ENCODE measurements at regions not wholly inside any gene's neighbourhood (a gene's known extent, or its start where the extent isn't known, plus 50 kb on each side); places are given as distances from the start of the nearest gene placed in this dataset.

GRCh38 chr20:39581034-39581433 is 618.9 kb downstream of the DHX35 start:
- no peak overlapping the region for H3K4me2 ChIP-seq
- no peaks in the 10 kb centered on the region for H3K27me3 ChIP-seq
- no peaks in the 10 kb centered on the region for H3K9me3 ChIP-seq (ENCODE audit: low read depth)
- H2AFZ ChIP-seq = no peak overlapping the region
- H3K4me1 ChIP-seq (ENCODE audit: insufficient read depth) = no peaks in the 10 kb centered on the region
- no peak for TF ChIP-seq CTCF (IDR thresholded peaks at IDR 0.05; ENCODE audit: poor library complexity)
- TF ChIP-seq EZH2 (IDR thresholded peaks at IDR 0.05; ENCODE audit: borderline replicate concordance) = no peak
- TF ChIP-seq EZH2phosphoT487 (IDR thresholded peaks at IDR 0.05; ENCODE audit: low read depth, severe bottlenecking, unreplicated experiment) = no peak
- H3K27ac ChIP-seq = no peak overlapping the region
- no peak for DNase-seq (ENCODE audit: low spot score)
- H4K20me1 ChIP-seq (ENCODE audit: insufficient read depth, poor library complexity, severe bottlenecking) = no peaks in the 10 kb centered on the region
- H3K4me3 ChIP-seq = no peak overlapping the region
- H3K79me2 ChIP-seq = no peaks in the 10 kb centered on the region
- no peaks in the 10 kb centered on the region for H3K36me3 ChIP-seq (replicated peaks; ENCODE audit: insufficient read depth, low read depth)
- WGBS (ENCODE audit: low lambda C conversion rate, missing lambda C conversion rate) = 77% methylated on average over 1 of the region's 1 CpG
- H3K9me2 ChIP-seq (replicated peaks; ENCODE audit: insufficient read depth) = no peaks in the 10 kb centered on the region

- 89% methylated on average over 5 of the region's 5 CpGs for whole genome bisulfite sequencing (ENCODE audit: low lambda C conversion rate, missing lambda C conversion rate)
- Histone ChIP-seq H3K4me3 (no peak overlapping the region), H3K9me2 (replicated peaks; ENCODE audit: insufficient read depth) (no peaks in the 10 kb centered on the region), H3K27ac (no peak overlapping the region), H3K36me3 (replicated peaks; ENCODE audit: insufficient read depth, low read depth) (no peaks in the 10 kb centered on the region), H3K4me2 (no peak overlapping the region), H3K9me3 (ENCODE audit: low read depth) (no peaks in the 10 kb centered on the region), H3K27me3 (no peaks in the 10 kb centered on the region), H3K79me2 (no peaks in the 10 kb centered on the region), H4K20me1 (ENCODE audit: insufficient read depth, poor library complexity, severe bottlenecking) (no peaks in the 10 kb centered on the region), H3K4me1 (ENCODE audit: insufficient read depth) (no peaks in the 10 kb centered on the region), H2AFZ (no peak overlapping the region)
- no peak for TF ChIP-seq CTCF (IDR thresholded peaks at IDR 0.05; ENCODE audit: poor library complexity)
- no peak for TF ChIP-seq EZH2phosphoT487 (IDR thresholded peaks at IDR 0.05; ENCODE audit: low read depth, severe bottlenecking, unreplicated experiment)
- no peak for TF ChIP-seq EZH2 (IDR thresholded peaks at IDR 0.05; ENCODE audit: borderline replicate concordance)
- no peak for DNase-seq (ENCODE audit: low spot score)
These were observed 614.6 kb downstream of the DHX35 start for GRCh38 chr20:39576771-39577170.

GRCh38 chr20:39574061-39574460 is 611.9 kb downstream of the DHX35 start:
- H3K27ac ChIP-seq = no peak overlapping the region
- no peak for TF ChIP-seq EZH2phosphoT487 (IDR thresholded peaks at IDR 0.05; ENCODE audit: low read depth, severe bottlenecking, unreplicated experiment)
- TF ChIP-seq EZH2 (IDR thresholded peaks at IDR 0.05; ENCODE audit: borderline replicate concordance) = no peak
- TF ChIP-seq CTCF (IDR thresholded peaks at IDR 0.05; ENCODE audit: poor library complexity) = no peak
- H2AFZ ChIP-seq = no peak overlapping the region
- no peaks in the 10 kb centered on the region for H3K9me2 ChIP-seq (replicated peaks; ENCODE audit: insufficient read depth)
- H3K36me3 ChIP-seq (replicated peaks; ENCODE audit: insufficient read depth, low read depth) = no peaks in the 10 kb centered on the region
- no peak for DNase-seq (ENCODE audit: low spot score)
- no peaks in the 10 kb centered on the region for H3K4me1 ChIP-seq (ENCODE audit: insufficient read depth)
- WGBS (ENCODE audit: low lambda C conversion rate, missing lambda C conversion rate) = 95% methylated on average over 2 of the region's 2 CpGs
- no peaks in the 10 kb centered on the region for H4K20me1 ChIP-seq (ENCODE audit: insufficient read depth, poor library complexity, severe bottlenecking)
- no peak overlapping the region for H3K4me3 ChIP-seq
- H3K9me3 ChIP-seq (ENCODE audit: low read depth) = no peaks in the 10 kb centered on the region
- H3K27me3 ChIP-seq = no peaks in the 10 kb centered on the region
- no peaks in the 10 kb centered on the region for H3K79me2 ChIP-seq
- H3K4me2 ChIP-seq = no peak overlapping the region

GRCh38 chr20:39571171-39571570 is 609.0 kb downstream of the DHX35 start:
- no peak overlapping the region for H2AFZ ChIP-seq
- H3K4me1 ChIP-seq (ENCODE audit: insufficient read depth) = no peaks in the 10 kb centered on the region
- no peaks in the 10 kb centered on the region for H4K20me1 ChIP-seq (ENCODE audit: insufficient read depth, poor library complexity, severe bottlenecking)
- no peaks in the 10 kb centered on the region for H3K9me2 ChIP-seq (replicated peaks; ENCODE audit: insufficient read depth)
- TF ChIP-seq EZH2 (IDR thresholded peaks at IDR 0.05; ENCODE audit: borderline replicate concordance) (no peak), CTCF (IDR thresholded peaks at IDR 0.05; ENCODE audit: poor library complexity) (no peak)
- H3K4me2 ChIP-seq = no peak overlapping the region
- no peaks in the 10 kb centered on the region for H3K79me2 ChIP-seq
- no peaks in the 10 kb centered on the region for H3K27me3 ChIP-seq
- no peak overlapping the region for H3K4me3 ChIP-seq
- no peaks in the 10 kb centered on the region for H3K9me3 ChIP-seq (ENCODE audit: low read depth)
- H3K27ac ChIP-seq = no peak overlapping the region
- H3K36me3 ChIP-seq (replicated peaks; ENCODE audit: insufficient read depth, low read depth) = no peaks in the 10 kb centered on the region
- 77% methylated on average over 5 of the region's 5 CpGs for WGBS (ENCODE audit: low lambda C conversion rate, missing lambda C conversion rate)
- DNase-seq (ENCODE audit: low spot score) = no peak
